ENCODE measurements at regions not wholly inside any gene's neighbourhood (a gene's known extent, or its start where the extent isn't known, plus 50 kb on each side); places are given as distances from the start of the nearest gene placed in this dataset.

- no peak for DNase-seq (ENCODE audit: low read depth)
- no peak overlapping the region for H3K4me3 ChIP-seq (ENCODE audit: low read depth, low read length)
- TF ChIP-seq CTCF (IDR thresholded peaks at IDR 0.05; ENCODE audit: insufficient read depth, low read length, poor library complexity, severe bottlenecking) = no peak
- H3K27me3 ChIP-seq (ENCODE audit: control insufficient read depth, insufficient read depth, low read length) = no peaks in the 10 kb centered on the region
- no peaks in the 10 kb centered on the region for H3K36me3 ChIP-seq (ENCODE audit: control insufficient read depth, insufficient read depth, low read length)
Measured at GRCh38 chr5:104932431-104932830, 1369.8 kb upstream of the NUDT12 start.

GRCh38 chr5:104928906-104929520 lies 1366.4 kb upstream of the NUDT12 start:
- no peaks in the 10 kb centered on the region for H3K27me3 ChIP-seq (ENCODE audit: control insufficient read depth, insufficient read depth, low read length)
- H3K4me3 ChIP-seq (ENCODE audit: low read depth, low read length) = no peak overlapping the region
- no peaks in the 10 kb centered on the region for H3K36me3 ChIP-seq (ENCODE audit: control insufficient read depth, insufficient read depth, low read length)
- no peak for TF ChIP-seq CTCF (IDR thresholded peaks at IDR 0.05; ENCODE audit: insufficient read depth, low read length, poor library complexity, severe bottlenecking)
- DNase-seq (ENCODE audit: low read depth) = no peak

GRCh38 chr5:104915226-104915625 lies 1352.6 kb upstream of the NUDT12 start:
- Histone ChIP-seq H3K4me3 (ENCODE audit: low read depth, low read length) (no peak overlapping the region), H3K27me3 (ENCODE audit: control insufficient read depth, insufficient read depth, low read length) (no peaks in the 10 kb centered on the region), H3K36me3 (ENCODE audit: control insufficient read depth, insufficient read depth, low read length) (no peaks in the 10 kb centered on the region)
- no peak for TF ChIP-seq CTCF (IDR thresholded peaks at IDR 0.05; ENCODE audit: insufficient read depth, low read length, poor library complexity, severe bottlenecking)
- no peak for DNase-seq (ENCODE audit: low read depth)

- Histone ChIP-seq H3K36me3 (ENCODE audit: control insufficient read depth, insufficient read depth, low read length) (no peaks in the 10 kb centered on the region), H3K4me3 (ENCODE audit: low read depth, low read length) (no peak overlapping the region), H3K27me3 (ENCODE audit: control insufficient read depth, insufficient read depth, low read length) (no peaks in the 10 kb centered on the region)
- TF ChIP-seq CTCF (IDR thresholded peaks at IDR 0.05; ENCODE audit: insufficient read depth, low read length, poor library complexity, severe bottlenecking) = no peak
- no peak for DNase-seq (ENCODE audit: low read depth)
Measured at GRCh38 chr5:104914536-104915070, 1352.0 kb upstream of the NUDT12 start.

- no peak overlapping the region for H3K4me3 ChIP-seq (ENCODE audit: low read depth, low read length)
- TF ChIP-seq CTCF (IDR thresholded peaks at IDR 0.05; ENCODE audit: insufficient read depth, low read length, poor library complexity, severe bottlenecking) = no peak
- DNase-seq (ENCODE audit: low read depth) = no peak
- no peaks in the 10 kb centered on the region for H3K36me3 ChIP-seq (ENCODE audit: control insufficient read depth, insufficient read depth, low read length)
- no peaks in the 10 kb centered on the region for H3K27me3 ChIP-seq (ENCODE audit: control insufficient read depth, insufficient read depth, low read length)
Measured at GRCh38 chr5:104913841-104914281, 1351.3 kb upstream of the NUDT12 start.

- DNase-seq (ENCODE audit: low read depth) = no peak
- Histone ChIP-seq H3K4me3 (ENCODE audit: low read depth, low read length) (no peak overlapping the region), H3K36me3 (ENCODE audit: control insufficient read depth, insufficient read depth, low read length) (no peaks in the 10 kb centered on the region), H3K27me3 (ENCODE audit: control insufficient read depth, insufficient read depth, low read length) (no peaks in the 10 kb centered on the region)
- TF ChIP-seq CTCF (IDR thresholded peaks at IDR 0.05; ENCODE audit: insufficient read depth, low read length, poor library complexity, severe bottlenecking) = no peak
Measured at GRCh38 chr5:104909803-104910202, 1347.2 kb upstream of the NUDT12 start.
